K562 (cell line): ENCODE measurements at regions not wholly inside any gene's neighbourhood (a gene's known extent, or its start where the extent isn't known, plus 50 kb on each side); places are given as distances from the start of the nearest gene placed in this dataset.

ENCODE experiments used
- ATAC-seq: fragments of 200-7000 bp; cut with Tn5 transposase; 3 replicates; pipeline ENCODE4 v1.9.1; 2020; ENCODE audit warnings: moderate library complexity
- BruUV-seq: library from RNA; stranded (reverse); fragments of 400-500 nt; replicated peaks from 2 replicates; lab custom pipeline; 2021; lab: Mats Ljungman, UMichigan
- CTCF ChIA-PET: fragments of 300-600 bp; formaldehyde crosslinking; extraction: SDS; loops from one replicate; lab custom pipeline; 2021; ENCODE audit warnings: low intra/inter-chr PET ratio; lab: Yijun Ruan, JAX
- POLR2A ChIA-PET: fragments of 300-600, 350-650 bp; sonication (Branson Sonifier 250); formaldehyde crosslinking; extraction: SDS; loops from one replicate; lab custom pipeline; 2021; ENCODE audit warnings: antibody characterized with exemption, inconsistent platforms; lab: Yijun Ruan, JAX
- DNase-seq, 4 experiments: peaks; one replicate each; pipeline versions ENCODE4 v3.0.0 to v3.0.0-alpha.2; 2011 to 2018; ENCODE audit warnings: low spot score in 3 of 4, mixed read lengths in 3 of 4; ENCODE audit errors: extremely low read depth in 1 of 4
- FAIRE-seq: peaks from 2 replicates; lab custom pipeline; 2011; peaks lifted over from hg19 to GRCh38; lab: Jason Lieb, UNC
- H2AFZ ChIP-seq: 2 replicates; pipeline ENCODE4 v1.6.0; 2011; ENCODE audit warnings: low read depth, low read length, control low read depth, inconsistent platforms
- H3K27ac ChIP-seq: fragments of 200-600 bp; 3 replicates; pipeline ENCODE4 v1.8.0; 2011; ENCODE audit warnings: low read depth, mild to moderate bottlenecking, control low read depth, inconsistent platforms, low read length, moderate library complexity, mixed read lengths; ENCODE audit errors: extremely low read depth
- H3K27me3 ChIP-seq, 2 experiments: fragments of 300-600 bp in 1 of 2; 2 replicates in 1 of 2; 3 replicates in 1 of 2; pipeline versions ENCODE4 v1.6.0 to v1.8.0; 2011; ENCODE audit warnings: inconsistent platforms in 2 of 2, low read length in 2 of 2, mild to moderate bottlenecking in 1 of 2, mixed read lengths in 1 of 2, moderate library complexity in 1 of 2; ENCODE audit not compliant: control insufficient read depth in 2 of 2, insufficient read depth in 2 of 2
- H3K36me3 ChIP-seq: fragments of 300-600 bp; 3 replicates; pipeline ENCODE4 v1.8.0; 2011; ENCODE audit warnings: mild to moderate bottlenecking, low read length, inconsistent platforms; ENCODE audit not compliant: control insufficient read depth, insufficient read depth
- H3K4me1 ChIP-seq, 2 experiments: fragments of 200-600 bp in 1 of 2; replicated peaks in 1 of 2; 2 replicates in 1 of 2; 3 replicates in 1 of 2; pipeline versions ENCODE4 v1.5.1 to v1.8.0; 2011; ENCODE audit warnings: inconsistent platforms in 2 of 2, low read length in 2 of 2, mild to moderate bottlenecking in 1 of 2, mixed read lengths in 1 of 2, moderate library complexity in 1 of 2; ENCODE audit not compliant: control insufficient read depth in 2 of 2, insufficient read depth in 2 of 2
- H3K4me2 ChIP-seq: 2 replicates; pipeline ENCODE4 v1.6.1; 2011; ENCODE audit warnings: low read length, control low read depth, inconsistent platforms, mixed read lengths; ENCODE audit not compliant: insufficient read depth
- H3K4me3 ChIP-seq: fragments of 200-600 bp; sonication (generic), shearing (Covaris generic); 2 replicates; pipeline ENCODE4 v1.5.1; 2016; ENCODE audit warnings: control low read depth, inconsistent platforms
- H3K79me2 ChIP-seq: fragments of 200-600 bp; 3 replicates; pipeline ENCODE4 v1.8.0; 2011; ENCODE audit warnings: low read length, inconsistent platforms; ENCODE audit not compliant: control insufficient read depth, insufficient read depth
- H3K9ac ChIP-seq, 2 experiments: 2 replicates each; pipeline versions ENCODE4 v1.6.0 to v1.6.1; 2011; ENCODE audit warnings: low read depth in 2 of 2, low read length in 2 of 2, control low read depth in 1 of 2, inconsistent platforms in 1 of 2, mild to moderate bottlenecking in 1 of 2, mixed read lengths in 1 of 2; ENCODE audit not compliant: insufficient read depth in 1 of 2
- H3K9me1 ChIP-seq: one replicate; pipeline ENCODE4 v1.6.0; 2011; ENCODE audit warnings: inconsistent platforms, mild to moderate bottlenecking, low read length, moderate library complexity; ENCODE audit not compliant: control insufficient read depth, insufficient read depth
- H3K9me3 ChIP-seq: replicated peaks from 2 replicates; pipeline ENCODE4 v1.5.1; 2011; ENCODE audit warnings: low read depth, low read length, inconsistent platforms; ENCODE audit not compliant: control insufficient read depth, insufficient read depth
- H4K20me1 ChIP-seq: replicated peaks from 2 replicates; pipeline ENCODE4 v1.6.1; 2011; ENCODE audit warnings: low read length, inconsistent platforms, mixed read lengths; ENCODE audit not compliant: control insufficient read depth, insufficient read depth
- JUND ChIP-seq, 2 experiments: IDR thresholded peaks; 2 replicates in 1 of 2; 3 replicates in 1 of 2; pipeline ENCODE4 v1.6.1; 2011; ENCODE audit warnings: borderline replicate concordance in 2 of 2, low read depth in 2 of 2, low read length in 2 of 2, improper control_type of control experiment in 1 of 2, missing biosample characterization in 1 of 2, missing genetic modification characterization in 1 of 2, missing genetic modification reagents in 1 of 2
- MTA1 ChIP-seq: fragments of 450-650 bp; IDR thresholded peaks from 2 replicates; pipeline ENCODE4 v1.6.1; 2017; ENCODE audit warnings: borderline replicate concordance
- PHB ChIP-seq: fragments of 250-450 bp; sonication (Bioruptor Pico); IDR thresholded peaks from 2 replicates; pipeline ENCODE4 v1.5.0; 2021
- PHF8 ChIP-seq: fragments of 200-600 bp; sonication (generic); IDR thresholded peaks from 2 replicates; pipeline ENCODE4 v1.6.1; 2012; ENCODE audit warnings: mixed run types, mild to moderate bottlenecking, inconsistent platforms, low read length, moderate library complexity, borderline replicate concordance
- PYGO2 ChIP-seq: fragments of 450-650 bp; IDR thresholded peaks from 2 replicates; pipeline ENCODE4 v1.6.1; 2016; ENCODE audit warnings: mild to moderate bottlenecking, missing genetic modification characterization, moderate library complexity, missing compliant biosample characterization
- RBM14 ChIP-seq: fragments of 200-400 bp; formaldehyde crosslinking; IDR thresholded peaks from 2 replicates; pipeline ENCODE4 v1.6.1; 2018; ENCODE audit warnings: low read depth, mild to moderate bottlenecking, low read length, moderate library complexity, borderline replicate concordance; ENCODE audit not compliant: insufficient read depth
- SIN3A ChIP-seq, 2 experiments: fragments of 150-350 bp in 1 of 2; IDR thresholded peaks; 2 replicates each; pipeline ENCODE4 v1.6.1; 2011 to 2016; ENCODE audit warnings: borderline replicate concordance in 2 of 2, low read depth in 2 of 2, low read length in 2 of 2, mild to moderate bottlenecking in 2 of 2, moderate library complexity in 2 of 2; ENCODE audit not compliant: control insufficient read depth in 1 of 2
- STAG1 ChIP-seq: sonication (generic); formaldehyde crosslinking; IDR thresholded peaks from 2 replicates; pipeline ENCODE4 v1.5.0; 2020; ENCODE audit warnings: missing genetic modification reagents, borderline replicate concordance
- ZFP36 ChIP-seq: fragments of 150-350 bp; IDR thresholded peaks from 2 replicates; pipeline ENCODE4 v1.6.1; 2018; ENCODE audit warnings: low read length, low read depth; ENCODE audit not compliant: partially characterized antibody
- ZNF778 ChIP-seq: fragments of 450-650 bp; formaldehyde crosslinking; IDR thresholded peaks from 2 replicates; pipeline ENCODE4 v1.4.0; 2020; ENCODE audit warnings: mild to moderate bottlenecking, moderate library complexity
- WGBS: fragments of 100-300 bp; shearing (Covaris generic); methylation state at CpG from one replicate; pipeline ENCODE4 v1.1.6; 2016; ENCODE audit warnings: low coverage, mixed read lengths; ENCODE audit not compliant: insufficient coverage; ENCODE audit errors: missing lambda C conversion rate; 5-methylcytosine and 5-hydroxymethylcytosine counted together
- in situ Hi-C: fragments of 300-500 bp; cut with MboI; formaldehyde crosslinking; loops from 4 replicates; pipeline ENCODE4 v1.15.0; 2018; ENCODE audit warnings: inconsistent platforms, mixed read lengths
- intact Hi-C: fragments of 100-400 bp; cut with micrococcal nuclease; formaldehyde crosslinking; loops from 2 replicates; pipeline ENCODE4 v1.14.2; 2022
- TF ChIP-seq, protein P1 (sequence below): IDR thresholded peaks from 2 replicates; pipeline ENCODE4 v1.6.1; 2016; ENCODE audit warnings: missing genetic modification characterization, missing compliant biosample characterization
- TF ChIP-seq, protein P2 (sequence below): IDR thresholded peaks from 3 replicates; pipeline ENCODE4 v1.6.1; 2011; ENCODE audit warnings: borderline replicate concordance, mild to moderate bottlenecking, moderate library complexity; ENCODE audit not compliant: insufficient read length; ENCODE audit errors: extremely low read depth

DNA sequence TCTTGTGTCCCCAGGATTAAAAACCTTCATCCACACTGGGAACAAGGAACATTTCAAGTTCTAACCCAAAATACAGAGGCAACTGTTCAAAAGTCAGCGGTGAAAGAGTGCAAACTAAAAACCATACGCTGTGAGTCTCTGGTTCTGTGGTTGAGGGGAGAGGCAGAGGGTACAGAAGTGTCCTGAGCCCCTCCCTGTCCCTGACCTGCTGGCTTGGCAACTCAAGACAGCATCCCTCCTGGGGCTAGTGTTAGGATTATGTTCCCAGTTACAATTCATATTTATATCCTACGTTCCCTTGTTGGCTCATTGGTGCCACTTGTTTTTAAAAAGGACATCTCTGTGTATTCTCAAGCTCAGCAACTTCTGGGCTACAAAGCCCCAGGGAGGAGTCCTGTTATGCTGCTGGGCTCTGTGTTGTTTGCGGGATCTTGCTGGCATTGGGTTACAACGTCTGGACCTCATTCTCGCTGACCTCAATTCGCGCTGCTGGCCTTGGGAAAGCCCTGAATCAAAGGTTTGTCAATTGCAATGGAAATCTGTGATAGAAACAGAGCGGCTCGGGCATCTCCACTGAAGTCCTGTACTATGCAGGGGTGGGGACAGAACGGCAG lies 420.8 kb downstream of the FUT8 start:
- CTCF ChIA-PET: no interaction called here
- ATAC-seq: no peak
- Histone ChIP-seq H3K4me1 (no peaks in the 10 kb centered on the region), H3K4me3 (no peak overlapping the region), H3K9me1 (no peaks in the 10 kb centered on the region), H3K9ac (no peak overlapping the region), H2AFZ (no peak overlapping the region), H3K79me2 (no peaks in the 10 kb centered on the region), H3K9me3 (no peaks in the 10 kb centered on the region), H3K4me2 (no peak overlapping the region), H3K27me3 (peaks cover 0 to 24% of the 10 kb centered on the region in 2 experiments; a peak in 3 of 5 replicates), H4K20me1 (no peaks in the 10 kb centered on the region), H3K27ac (no peak overlapping the region), H3K36me3 (no peaks in the 10 kb centered on the region)
- in situ Hi-C loops (loop anchor here (25.0 kb wide), 2 partner anchors 421 to 671 kb away; partner anchors contain the start of gene FUT8), intact Hi-C loops (no loop called here)
- FAIRE-seq: no peak
- DNase-seq: no peak
- no peak for TF ChIP-seq PYGO2 (tag)
- no peak for TF ChIP-seq JUND (IDR thresholded peaks at IDR 0.05; ENCODE audit: borderline replicate concordance, low read depth, low read length)
- no peak for TF ChIP-seq JUND (tag; IDR thresholded peaks at IDR 0.05; ENCODE audit: borderline replicate concordance, low read depth, low read length)
- no peak for TF ChIP-seq ZFP36
- no peak for TF ChIP-seq PHF8
- TF ChIP-seq, protein P1, sequence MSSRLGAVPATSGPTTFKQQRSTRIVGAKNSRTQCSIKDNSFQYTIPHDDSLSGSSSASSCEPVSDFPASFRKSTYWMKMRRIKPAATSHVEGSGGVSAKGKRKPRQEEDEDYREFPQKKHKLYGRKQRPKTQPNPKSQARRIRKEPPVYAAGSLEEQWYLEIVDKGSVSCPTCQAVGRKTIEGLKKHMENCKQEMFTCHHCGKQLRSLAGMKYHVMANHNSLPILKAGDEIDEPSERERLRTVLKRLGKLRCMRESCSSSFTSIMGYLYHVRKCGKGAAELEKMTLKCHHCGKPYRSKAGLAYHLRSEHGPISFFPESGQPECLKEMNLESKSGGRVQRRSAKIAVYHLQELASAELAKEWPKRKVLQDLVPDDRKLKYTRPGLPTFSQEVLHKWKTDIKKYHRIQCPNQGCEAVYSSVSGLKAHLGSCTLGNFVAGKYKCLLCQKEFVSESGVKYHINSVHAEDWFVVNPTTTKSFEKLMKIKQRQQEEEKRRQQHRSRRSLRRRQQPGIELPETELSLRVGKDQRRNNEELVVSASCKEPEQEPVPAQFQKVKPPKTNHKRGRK (tag): no peak
- TF ChIP-seq RBM14: no peak
- TF ChIP-seq SIN3A (IDR thresholded peaks at IDR 0.05; ENCODE audit: borderline replicate concordance in 2 of 2, control insufficient read depth in 1 of 2, low read depth in 2 of 2, low read length in 2 of 2): no peak
- TF ChIP-seq ZNF778: no peak
- TF ChIP-seq MTA1: no peak
- TF ChIP-seq, protein P2, sequence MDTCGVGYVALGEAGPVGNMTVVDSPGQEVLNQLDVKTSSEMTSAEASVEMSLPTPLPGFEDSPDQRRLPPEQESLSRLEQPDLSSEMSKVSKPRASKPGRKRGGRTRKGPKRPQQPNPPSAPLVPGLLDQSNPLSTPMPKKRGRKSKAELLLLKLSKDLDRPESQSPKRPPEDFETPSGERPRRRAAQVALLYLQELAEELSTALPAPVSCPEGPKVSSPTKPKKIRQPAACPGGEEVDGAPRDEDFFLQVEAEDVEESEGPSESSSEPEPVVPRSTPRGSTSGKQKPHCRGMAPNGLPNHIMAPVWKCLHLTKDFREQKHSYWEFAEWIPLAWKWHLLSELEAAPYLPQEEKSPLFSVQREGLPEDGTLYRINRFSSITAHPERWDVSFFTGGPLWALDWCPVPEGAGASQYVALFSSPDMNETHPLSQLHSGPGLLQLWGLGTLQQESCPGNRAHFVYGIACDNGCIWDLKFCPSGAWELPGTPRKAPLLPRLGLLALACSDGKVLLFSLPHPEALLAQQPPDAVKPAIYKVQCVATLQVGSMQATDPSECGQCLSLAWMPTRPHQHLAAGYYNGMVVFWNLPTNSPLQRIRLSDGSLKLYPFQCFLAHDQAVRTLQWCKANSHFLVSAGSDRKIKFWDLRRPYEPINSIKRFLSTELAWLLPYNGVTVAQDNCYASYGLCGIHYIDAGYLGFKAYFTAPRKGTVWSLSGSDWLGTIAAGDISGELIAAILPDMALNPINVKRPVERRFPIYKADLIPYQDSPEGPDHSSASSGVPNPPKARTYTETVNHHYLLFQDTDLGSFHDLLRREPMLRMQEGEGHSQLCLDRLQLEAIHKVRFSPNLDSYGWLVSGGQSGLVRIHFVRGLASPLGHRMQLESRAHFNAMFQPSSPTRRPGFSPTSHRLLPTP: no peak
- TF ChIP-seq PHB (CRISPR knock-in tag): no peak
- no peak for TF ChIP-seq STAG1 (CRISPR knock-in tag)
- POLR2A ChIA-PET: no interaction called here
- no TSS peak for BruUV-seq
- WGBS: 6% methylated on average over 11 of the region's 11 CpGs
